ENCODE measurements at regions not wholly inside any gene's neighbourhood (a gene's known extent, or its start where the extent isn't known, plus 50 kb on each side); places are given as distances from the start of the nearest gene placed in this dataset.

DNA sequence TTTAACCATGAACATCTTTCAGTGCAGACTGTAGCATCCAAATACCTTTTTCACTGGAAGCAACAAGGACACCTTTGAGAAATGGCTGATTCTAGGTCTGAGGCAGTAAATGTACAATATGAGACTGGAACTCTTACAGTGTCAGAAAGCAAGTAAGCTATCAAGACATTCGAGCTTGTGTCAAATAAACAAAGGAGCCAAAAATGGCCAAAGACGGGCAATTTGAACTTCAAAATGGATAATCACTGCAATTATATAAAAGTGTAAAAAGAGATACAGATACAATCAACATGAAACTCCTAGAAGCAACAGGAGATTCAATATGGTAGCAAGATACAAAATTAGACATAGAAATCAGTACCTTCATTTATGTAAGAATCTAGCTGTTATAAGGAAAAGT, 138.5 kb upstream of the CCDC54 start (continued):
- TF ChIP-seq NR2F2 (IDR thresholded peaks at IDR 0.05) (no peak), RAD21 (IDR thresholded peaks at IDR 0.05) (no peak)

- Histone ChIP-seq H3K4me3 (ENCODE audit: low read depth in 1 of 3, low read length in 3 of 3) (no peak overlapping the region), H3K9ac (ENCODE audit: low read depth in 1 of 2, low read length in 2 of 2) (no peak overlapping the region), H3K4me1 (ENCODE audit: control insufficient read depth in 4 of 4, insufficient read depth in 4 of 4, low read length in 3 of 4) (peaks cover 0 to 14% (median 9%) of the 10 kb centered on the region in 4 donors), H3K9me3 (ENCODE audit: control insufficient read depth in 4 of 4, low read length in 3 of 4) (no peaks in the 10 kb centered on the region), H3K36me3 (ENCODE audit: control insufficient read depth in 4 of 4, insufficient read depth in 3 of 4, low read depth in 1 of 4, low read length in 3 of 4) (no peaks in the 10 kb centered on the region), H3K27me3 (ENCODE audit: control insufficient read depth in 4 of 4, insufficient read depth in 4 of 4, low read length in 3 of 4) (no peaks in the 10 kb centered on the region), H3K27ac (ENCODE audit: low read depth in 1 of 2, low read length in 2 of 2) (no peak overlapping the region)
- 85% methylated on average over 4 of the region's 4 CpGs for WGBS
- DNase-seq (ENCODE audit: low spot score): no peak
- no peak for TF ChIP-seq FOXA1 (IDR thresholded peaks at IDR 0.05)
- TF ChIP-seq, protein P1, sequence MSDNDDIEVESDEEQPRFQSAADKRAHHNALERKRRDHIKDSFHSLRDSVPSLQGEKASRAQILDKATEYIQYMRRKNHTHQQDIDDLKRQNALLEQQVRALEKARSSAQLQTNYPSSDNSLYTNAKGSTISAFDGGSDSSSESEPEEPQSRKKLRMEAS (IDR thresholded peaks at IDR 0.05): no peak
- no peak for TF ChIP-seq GABPA (IDR thresholded peaks at IDR 0.05 in 1 of 2, conservative IDR thresholded peaks at IDR 0.05 in 1 of 2)
- TF ChIP-seq NR2F2 (IDR thresholded peaks at IDR 0.05): no peak
- TF ChIP-seq HNF4G (IDR thresholded peaks at IDR 0.05): no peak
- no peak for TF ChIP-seq RXRA (IDR thresholded peaks at IDR 0.05)
- no peak for TF ChIP-seq RAD21 (IDR thresholded peaks at IDR 0.05)
- no peak for TF ChIP-seq JUND (IDR thresholded peaks at IDR 0.05)
- no peak for TF ChIP-seq CTCF (IDR thresholded peaks at IDR 0.05; ENCODE audit: low read depth, low read length, missing input control)
- TF ChIP-seq ZBTB33 (IDR thresholded peaks at IDR 0.05): no peak
- no peak for TF ChIP-seq HNF4A (conservative IDR thresholded peaks at IDR 0.05)
- TF ChIP-seq ATF3 (IDR thresholded peaks at IDR 0.05): no peak
- TF ChIP-seq EGR1 (IDR thresholded peaks at IDR 0.05; ENCODE audit: low read depth in 2 of 2): no peak
- TF ChIP-seq, protein P2, sequence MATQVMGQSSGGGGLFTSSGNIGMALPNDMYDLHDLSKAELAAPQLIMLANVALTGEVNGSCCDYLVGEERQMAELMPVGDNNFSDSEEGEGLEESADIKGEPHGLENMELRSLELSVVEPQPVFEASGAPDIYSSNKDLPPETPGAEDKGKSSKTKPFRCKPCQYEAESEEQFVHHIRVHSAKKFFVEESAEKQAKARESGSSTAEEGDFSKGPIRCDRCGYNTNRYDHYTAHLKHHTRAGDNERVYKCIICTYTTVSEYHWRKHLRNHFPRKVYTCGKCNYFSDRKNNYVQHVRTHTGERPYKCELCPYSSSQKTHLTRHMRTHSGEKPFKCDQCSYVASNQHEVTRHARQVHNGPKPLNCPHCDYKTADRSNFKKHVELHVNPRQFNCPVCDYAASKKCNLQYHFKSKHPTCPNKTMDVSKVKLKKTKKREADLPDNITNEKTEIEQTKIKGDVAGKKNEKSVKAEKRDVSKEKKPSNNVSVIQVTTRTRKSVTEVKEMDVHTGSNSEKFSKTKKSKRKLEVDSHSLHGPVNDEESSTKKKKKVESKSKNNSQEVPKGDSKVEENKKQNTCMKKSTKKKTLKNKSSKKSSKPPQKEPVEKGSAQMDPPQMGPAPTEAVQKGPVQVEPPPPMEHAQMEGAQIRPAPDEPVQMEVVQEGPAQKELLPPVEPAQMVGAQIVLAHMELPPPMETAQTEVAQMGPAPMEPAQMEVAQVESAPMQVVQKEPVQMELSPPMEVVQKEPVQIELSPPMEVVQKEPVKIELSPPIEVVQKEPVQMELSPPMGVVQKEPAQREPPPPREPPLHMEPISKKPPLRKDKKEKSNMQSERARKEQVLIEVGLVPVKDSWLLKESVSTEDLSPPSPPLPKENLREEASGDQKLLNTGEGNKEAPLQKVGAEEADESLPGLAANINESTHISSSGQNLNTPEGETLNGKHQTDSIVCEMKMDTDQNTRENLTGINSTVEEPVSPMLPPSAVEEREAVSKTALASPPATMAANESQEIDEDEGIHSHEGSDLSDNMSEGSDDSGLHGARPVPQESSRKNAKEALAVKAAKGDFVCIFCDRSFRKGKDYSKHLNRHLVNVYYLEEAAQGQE (IDR thresholded peaks at IDR 0.05): no peak
- TF ChIP-seq SP1 (IDR thresholded peaks at IDR 0.05): no peak
Measured at GRCh38 chr3:107239703-107240102, 137.5 kb upstream of the CCDC54 start.

Data from liver (tissue), 8 donors.